MM.1S (cell line): ENCODE measurements at regions not wholly inside any gene's neighbourhood (a gene's known extent, or its start where the extent isn't known, plus 50 kb on each side); places are given as distances from the start of the nearest gene placed in this dataset.

Experiments
- EZH2 ChIP-seq: fragments of 300-600 bp; sonication (generic); optimal IDR thresholded peaks from 2 replicates; pipeline ENCODE3; 2017; ENCODE audit warnings: low read depth, mild to moderate bottlenecking, antibody characterized with exemption, low read length, mixed read lengths
- EZH2phosphoT487 ChIP-seq: fragments of 300-600 bp; sonication (generic); IDR thresholded peaks from 2 replicates; pipeline ENCODE4 v1.6.1; 2018; ENCODE audit warnings: antibody characterized with exemption, low read length
- TF ChIP-seq, protein P1 (sequence below): fragments of 300-600 bp; sonication (generic); IDR thresholded peaks from 2 replicates; pipeline ENCODE4 v1.5.1; 2016; ENCODE audit warnings: antibody characterized with exemption, low read length, mixed read lengths

DNA sequence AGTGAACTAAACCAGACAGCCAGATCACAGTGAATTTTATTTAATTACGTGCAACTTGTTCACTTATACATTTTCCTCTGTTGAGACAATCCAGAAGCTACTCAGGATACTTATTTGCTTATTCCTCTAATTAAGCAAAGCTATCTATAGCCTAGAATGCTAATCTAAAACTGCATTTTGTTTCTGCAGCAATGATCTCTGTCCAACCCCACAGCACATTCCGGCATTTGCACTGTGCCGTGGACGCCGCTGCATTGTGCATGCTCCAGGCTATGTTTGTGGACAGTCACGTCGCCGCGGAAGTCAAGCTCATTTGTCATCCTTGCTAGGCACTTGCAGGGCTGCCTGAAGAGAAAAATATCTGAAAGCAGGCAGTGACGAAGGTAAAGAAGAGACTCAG lies 406.9 kb downstream of the RFC3 start:
- TF ChIP-seq, protein P1, sequence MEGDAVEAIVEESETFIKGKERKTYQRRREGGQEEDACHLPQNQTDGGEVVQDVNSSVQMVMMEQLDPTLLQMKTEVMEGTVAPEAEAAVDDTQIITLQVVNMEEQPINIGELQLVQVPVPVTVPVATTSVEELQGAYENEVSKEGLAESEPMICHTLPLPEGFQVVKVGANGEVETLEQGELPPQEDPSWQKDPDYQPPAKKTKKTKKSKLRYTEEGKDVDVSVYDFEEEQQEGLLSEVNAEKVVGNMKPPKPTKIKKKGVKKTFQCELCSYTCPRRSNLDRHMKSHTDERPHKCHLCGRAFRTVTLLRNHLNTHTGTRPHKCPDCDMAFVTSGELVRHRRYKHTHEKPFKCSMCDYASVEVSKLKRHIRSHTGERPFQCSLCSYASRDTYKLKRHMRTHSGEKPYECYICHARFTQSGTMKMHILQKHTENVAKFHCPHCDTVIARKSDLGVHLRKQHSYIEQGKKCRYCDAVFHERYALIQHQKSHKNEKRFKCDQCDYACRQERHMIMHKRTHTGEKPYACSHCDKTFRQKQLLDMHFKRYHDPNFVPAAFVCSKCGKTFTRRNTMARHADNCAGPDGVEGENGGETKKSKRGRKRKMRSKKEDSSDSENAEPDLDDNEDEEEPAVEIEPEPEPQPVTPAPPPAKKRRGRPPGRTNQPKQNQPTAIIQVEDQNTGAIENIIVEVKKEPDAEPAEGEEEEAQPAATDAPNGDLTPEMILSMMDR = no peak
- TF ChIP-seq EZH2 (no peak), EZH2phosphoT487 (no peak)
